ENCODE measurements at regions not wholly inside any gene's neighbourhood (a gene's known extent, or its start where the extent isn't known, plus 50 kb on each side); places are given as distances from the start of the nearest gene placed in this dataset.

DNA sequence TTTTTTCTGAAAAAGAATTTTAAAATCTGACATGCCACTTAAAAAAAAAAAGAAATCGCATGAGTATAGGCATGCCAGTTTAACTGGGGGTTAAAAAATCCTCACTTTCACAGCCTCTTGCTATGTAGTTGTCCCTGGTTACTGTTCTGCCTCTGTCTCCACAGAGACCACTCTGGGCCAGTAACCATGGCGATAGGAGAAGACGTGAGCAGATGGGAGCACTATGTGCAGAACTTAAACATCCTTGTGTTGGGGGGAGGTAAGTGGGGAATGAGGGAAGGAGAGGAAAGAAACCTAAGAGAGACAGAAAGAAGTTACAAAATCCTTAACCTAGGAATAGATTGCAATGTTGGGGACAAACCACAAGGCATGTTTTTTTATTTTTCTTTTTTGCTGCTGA, 75.9 kb upstream of the CYRIA start:
- Mint-ChIP-seq H3K27me3 (ENCODE audit: low read depth) (peaks cover 16% of the 10 kb centered on the region), H3K27ac (no peak overlapping the region), H3K36me3 (ENCODE audit: low read depth) (no peaks in the 10 kb centered on the region), H3K4me3 (no peak overlapping the region), H3K9me3 (no peaks in the 10 kb centered on the region), H3K4me1 (no peaks in the 10 kb centered on the region)
- TF ChIP-seq, protein P1, sequence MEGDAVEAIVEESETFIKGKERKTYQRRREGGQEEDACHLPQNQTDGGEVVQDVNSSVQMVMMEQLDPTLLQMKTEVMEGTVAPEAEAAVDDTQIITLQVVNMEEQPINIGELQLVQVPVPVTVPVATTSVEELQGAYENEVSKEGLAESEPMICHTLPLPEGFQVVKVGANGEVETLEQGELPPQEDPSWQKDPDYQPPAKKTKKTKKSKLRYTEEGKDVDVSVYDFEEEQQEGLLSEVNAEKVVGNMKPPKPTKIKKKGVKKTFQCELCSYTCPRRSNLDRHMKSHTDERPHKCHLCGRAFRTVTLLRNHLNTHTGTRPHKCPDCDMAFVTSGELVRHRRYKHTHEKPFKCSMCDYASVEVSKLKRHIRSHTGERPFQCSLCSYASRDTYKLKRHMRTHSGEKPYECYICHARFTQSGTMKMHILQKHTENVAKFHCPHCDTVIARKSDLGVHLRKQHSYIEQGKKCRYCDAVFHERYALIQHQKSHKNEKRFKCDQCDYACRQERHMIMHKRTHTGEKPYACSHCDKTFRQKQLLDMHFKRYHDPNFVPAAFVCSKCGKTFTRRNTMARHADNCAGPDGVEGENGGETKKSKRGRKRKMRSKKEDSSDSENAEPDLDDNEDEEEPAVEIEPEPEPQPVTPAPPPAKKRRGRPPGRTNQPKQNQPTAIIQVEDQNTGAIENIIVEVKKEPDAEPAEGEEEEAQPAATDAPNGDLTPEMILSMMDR (IDR thresholded peaks at IDR 0.05; ENCODE audit: unreplicated experiment in 3 of 3) = no peak

DNA sequence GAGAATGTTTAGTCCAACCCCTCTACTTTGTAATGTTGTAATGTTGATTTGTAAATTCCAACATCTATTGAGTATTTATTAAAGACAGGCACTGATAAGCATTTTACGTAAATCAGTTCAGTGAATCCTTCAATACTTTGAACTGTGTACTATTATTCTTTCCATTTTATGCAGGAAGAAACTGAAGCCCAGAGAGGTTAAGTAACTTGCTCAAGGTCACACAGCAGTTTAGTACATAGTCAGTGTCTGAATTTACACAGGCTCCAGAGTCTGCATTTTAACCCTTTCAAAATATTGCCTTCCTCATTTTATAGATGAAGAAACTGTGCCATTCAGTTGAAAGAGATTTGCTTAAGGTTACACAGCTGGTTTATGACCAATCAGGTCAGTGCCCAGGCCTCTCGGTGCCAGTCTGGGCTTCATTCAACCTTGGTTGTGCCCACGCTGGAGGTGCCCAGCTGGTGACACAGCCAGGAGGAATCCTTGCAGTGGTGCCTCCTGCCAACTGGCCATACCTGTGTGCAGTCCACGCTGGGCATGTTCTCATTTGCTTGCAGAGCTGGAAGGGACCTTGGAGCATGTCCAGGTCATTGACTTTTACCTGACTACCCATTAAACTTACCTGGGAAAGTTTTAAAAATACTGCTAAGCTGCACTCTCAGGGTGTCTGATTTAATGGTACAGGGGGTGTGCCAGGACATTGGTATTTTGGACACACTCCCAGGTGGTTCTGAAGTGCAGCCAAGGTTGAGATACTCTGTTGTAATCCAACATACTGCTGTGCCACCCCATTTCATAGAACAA, 74.3 kb upstream of the CYRIA start:
- no peaks in the 10 kb centered on the region for H3K9me3 Mint-ChIP-seq
- TF ChIP-seq, protein P1 (IDR thresholded peaks at IDR 0.05; ENCODE audit: unreplicated experiment in 3 of 3) = no peak

DNA sequence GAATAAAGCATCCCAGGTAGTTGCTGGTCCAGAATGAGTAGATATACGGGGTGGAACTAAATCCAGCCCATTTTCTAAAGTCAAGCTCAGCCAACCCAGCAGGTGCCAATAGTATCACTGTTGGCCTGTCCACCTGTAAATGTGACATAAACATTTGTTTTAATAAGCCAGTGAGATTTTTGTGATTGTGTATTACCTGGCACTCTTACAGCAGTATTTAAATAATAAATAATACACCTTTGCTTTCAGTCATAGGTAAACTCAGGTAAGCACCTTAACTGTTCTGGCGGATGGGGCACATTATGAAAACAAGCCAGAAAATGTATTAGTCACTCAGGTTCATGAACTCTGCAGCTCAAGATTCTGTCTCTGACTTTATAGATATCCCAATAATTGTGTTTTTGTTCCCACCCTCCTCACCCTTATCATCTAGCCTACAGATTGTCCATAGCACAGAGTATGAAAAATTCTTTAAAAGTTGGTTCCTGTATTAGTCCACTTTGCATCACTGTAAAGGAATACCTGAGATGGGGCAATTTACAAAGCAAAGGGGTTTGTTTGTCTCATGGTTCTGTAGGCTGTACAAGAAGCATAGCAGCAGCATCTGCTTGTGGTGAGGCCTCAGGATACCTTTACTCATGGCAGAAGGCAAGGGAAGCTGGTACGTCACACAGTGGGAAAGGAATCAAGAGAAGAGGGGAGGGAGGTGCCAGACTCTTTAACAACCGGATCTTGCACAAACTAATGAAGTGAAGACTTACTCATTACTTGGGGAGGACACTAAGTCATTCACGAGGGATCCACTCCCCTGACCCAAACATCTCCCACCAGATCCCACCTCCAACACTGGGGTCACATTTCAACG, 73.0 kb upstream of the CYRIA start:
- H3K4me1 Mint-ChIP-seq = no peaks in the 10 kb centered on the region
- H3K4me3 Mint-ChIP-seq = no peak overlapping the region
- TF ChIP-seq, protein P1 (IDR thresholded peaks at IDR 0.05; ENCODE audit: unreplicated experiment in 3 of 3) = no peak
- H3K27me3 Mint-ChIP-seq (ENCODE audit: low read depth) = no peaks in the 10 kb centered on the region
- H3K27ac Mint-ChIP-seq = no peak overlapping the region
- H3K36me3 Mint-ChIP-seq (ENCODE audit: low read depth) = no peaks in the 10 kb centered on the region
- H3K9me3 Mint-ChIP-seq = no peaks in the 10 kb centered on the region

More for the DNA sequence above, 74.3 kb upstream of the CYRIA start:
- Mint-ChIP-seq H3K36me3 (ENCODE audit: low read depth) (no peaks in the 10 kb centered on the region), H3K27ac (no peak overlapping the region), H3K27me3 (ENCODE audit: low read depth) (peaks cover 5% of the 10 kb centered on the region), H3K4me3 (no peak overlapping the region), H3K4me1 (no peaks in the 10 kb centered on the region)

DNA sequence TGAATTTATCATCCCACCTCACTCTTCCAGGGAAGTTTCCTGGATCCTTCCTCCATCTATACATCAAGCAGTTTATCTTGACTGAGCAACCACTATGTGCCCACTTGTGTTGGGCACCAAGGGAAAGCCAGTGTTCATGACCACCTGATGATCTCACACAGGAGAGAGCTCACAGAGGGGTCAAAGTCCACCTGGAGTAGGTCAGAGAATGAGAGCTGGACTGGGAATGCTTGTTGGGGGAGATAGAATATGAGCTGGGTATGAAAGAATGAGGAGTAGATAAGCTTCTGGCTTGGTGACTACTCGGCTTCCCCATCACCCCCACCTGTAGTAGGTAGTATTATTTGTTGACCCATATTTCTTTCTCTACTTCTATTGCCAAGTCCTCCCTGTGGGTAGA, 72.2 kb upstream of the CYRIA start:
- Mint-ChIP-seq H3K4me1 (no peaks in the 10 kb centered on the region), H3K27ac (no peak overlapping the region), H3K4me3 (no peak overlapping the region), H3K27me3 (ENCODE audit: low read depth) (no peaks in the 10 kb centered on the region), H3K36me3 (ENCODE audit: low read depth) (no peaks in the 10 kb centered on the region), H3K9me3 (no peaks in the 10 kb centered on the region)
- TF ChIP-seq, protein P1 (IDR thresholded peaks at IDR 0.05; ENCODE audit: unreplicated experiment in 3 of 3) = no peak

DNA sequence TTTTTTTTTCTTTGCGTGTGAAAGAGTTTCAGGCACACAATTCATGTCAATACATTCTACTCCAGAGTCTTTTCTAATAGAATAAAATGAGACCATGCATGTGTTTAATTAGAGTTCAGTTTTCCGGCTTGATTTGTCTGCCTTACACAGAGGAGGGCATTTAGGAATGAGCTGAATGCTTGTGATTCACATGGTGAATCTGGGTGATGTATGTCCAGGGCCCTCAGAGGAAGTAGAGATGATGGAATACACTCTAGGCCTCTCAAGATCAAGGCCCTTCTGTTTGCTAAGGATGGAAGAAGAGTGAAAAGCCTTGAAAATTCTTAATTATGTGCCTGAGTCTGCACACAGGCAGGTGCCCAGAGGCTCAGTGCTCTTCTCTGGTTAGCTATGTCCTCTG, 71.0 kb upstream of the CYRIA start:
- Mint-ChIP-seq H3K27ac (no peak overlapping the region), H3K27me3 (ENCODE audit: low read depth) (no peaks in the 10 kb centered on the region), H3K9me3 (no peaks in the 10 kb centered on the region), H3K36me3 (ENCODE audit: low read depth) (no peaks in the 10 kb centered on the region), H3K4me3 (no peak overlapping the region), H3K4me1 (no peaks in the 10 kb centered on the region)
- TF ChIP-seq, protein P1 (IDR thresholded peaks at IDR 0.05; ENCODE audit: unreplicated experiment in 3 of 3) = no peak
